CD8-positive, alpha-beta memory T cell (primary cell): ENCODE measurements at regions not wholly inside any gene's neighbourhood (a gene's known extent, or its start where the extent isn't known, plus 50 kb on each side); places are given as distances from the start of the nearest gene placed in this dataset.

Source experiments
- CTCF ChIA-PET: fragments of 350-600 bp; sonication (Branson Sonifier 250); formaldehyde crosslinking; loops from one replicate; lab custom pipeline; 2021; ENCODE audit warnings: antibody characterized with exemption; lab: Charles Lee
- POLR2A ChIA-PET: fragments of 350-600 bp; sonication (Branson Sonifier 250); formaldehyde crosslinking; loops from one replicate; lab custom pipeline; 2021; ENCODE audit warnings: antibody characterized with exemption; lab: Charles Lee
- DNase-seq, 5 donors: peaks; one replicate each; pipeline versions ENCODE4 v3.0.0 to v3.0.0-alpha.2; 2020 to 2022; ENCODE audit warnings: mixed read lengths in 1 of 5
- H3K27ac ChIP-seq: one replicate; pipeline ENCODE4 v1.7.0; 2013; ENCODE audit warnings: low read depth, mild to moderate bottlenecking, low read length, moderate library complexity
- H3K27me3 ChIP-seq: 2 replicates; pipeline ENCODE4 v1.7.0; 2013; ENCODE audit warnings: low read length, mild to moderate bottlenecking; ENCODE audit not compliant: insufficient read depth, poor library complexity, severe bottlenecking
- H3K36me3 ChIP-seq: 2 replicates; pipeline ENCODE4 v1.7.0; 2013; ENCODE audit warnings: mild to moderate bottlenecking, low read length, moderate library complexity; ENCODE audit not compliant: insufficient read depth
- H3K4me1 ChIP-seq: 2 replicates; pipeline ENCODE4 v1.7.0; 2013; ENCODE audit warnings: mild to moderate bottlenecking, low read length, moderate library complexity; ENCODE audit not compliant: insufficient read depth
- H3K4me3 ChIP-seq: 2 replicates; pipeline ENCODE4 v1.7.0; 2013; ENCODE audit warnings: mild to moderate bottlenecking, low read length
- H3K9me3 ChIP-seq: 2 replicates; pipeline ENCODE4 v1.7.0; 2013; ENCODE audit warnings: mild to moderate bottlenecking, low read length
- H3K27ac Mint-ChIP-seq, 8 donors: one replicate each; pipeline ENCODE4 v1.8.0; 2020 to 2021; ENCODE audit warnings: mixed read lengths in 8 of 8, mild to moderate bottlenecking in 6 of 8, inconsistent platforms in 3 of 8, moderate library complexity in 3 of 8
- H3K27me3 Mint-ChIP-seq, 2 donors: one replicate each; pipeline ENCODE4 v1.8.0; 2020 to 2021; ENCODE audit warnings: mixed read lengths in 2 of 2, mild to moderate bottlenecking in 1 of 2, moderate library complexity in 1 of 2
- H3K36me3 Mint-ChIP-seq, 3 donors: one replicate each; pipeline ENCODE4 v1.8.0; 2020 to 2021; ENCODE audit warnings: mixed read lengths in 3 of 3, inconsistent platforms in 1 of 3, mild to moderate bottlenecking in 1 of 3
- H3K4me1 Mint-ChIP-seq, 3 donors: one replicate each; pipeline ENCODE4 v1.8.0; 2020 to 2021; ENCODE audit warnings: mixed read lengths in 3 of 3, inconsistent platforms in 1 of 3, mild to moderate bottlenecking in 1 of 3
- H3K4me3 Mint-ChIP-seq, 7 donors: one replicate each; pipeline ENCODE4 v1.8.0; 2020 to 2021; ENCODE audit warnings: mixed read lengths in 7 of 7, mild to moderate bottlenecking in 6 of 7, moderate library complexity in 4 of 7, inconsistent platforms in 2 of 7
- H3K9me3 Mint-ChIP-seq, 5 donors: one replicate each; pipeline ENCODE4 v1.8.0; 2020 to 2022; ENCODE audit warnings: mixed read lengths in 5 of 5, mild to moderate bottlenecking in 3 of 5, moderate library complexity in 2 of 5, inconsistent platforms in 1 of 5

- peaks cover 1 to 3% of the 10 kb centered on the region in 2 donors for H3K27me3 Mint-ChIP-seq
- Histone ChIP-seq H3K27ac (no peak overlapping the region), H3K9me3 (no peaks in the 10 kb centered on the region), H3K4me3 (no peak overlapping the region), H3K36me3 (no peaks in the 10 kb centered on the region), H3K27me3 (no peaks in the 10 kb centered on the region), H3K4me1 (no peaks in the 10 kb centered on the region)
- no peaks in the 10 kb centered on the region for H3K4me1 Mint-ChIP-seq
- no peak overlapping the region for H3K27ac Mint-ChIP-seq
- DNase-seq: no peak
- H3K9me3 Mint-ChIP-seq: no peaks in the 10 kb centered on the region
- no peak overlapping the region for H3K4me3 Mint-ChIP-seq
- CTCF ChIA-PET: no interaction called here
- H3K36me3 Mint-ChIP-seq: peaks cover 0 to 6% (median 0%) of the 10 kb centered on the region in 3 donors
- POLR2A ChIA-PET: no interaction called here
These were observed 289.7 kb downstream of the CDK5RAP2 start for GRCh38 chr9:120289990-120290975.

- H3K27me3 Mint-ChIP-seq: peaks cover 1 to 3% of the 10 kb centered on the region in 2 donors
- H3K27ac Mint-ChIP-seq: no peak overlapping the region
- H3K4me1 Mint-ChIP-seq: no peaks in the 10 kb centered on the region
- H3K36me3 Mint-ChIP-seq: peaks cover 0 to 6% (median 0%) of the 10 kb centered on the region in 3 donors
- Histone ChIP-seq H3K4me3 (no peak overlapping the region), H3K9me3 (no peaks in the 10 kb centered on the region), H3K4me1 (no peaks in the 10 kb centered on the region), H3K27me3 (no peaks in the 10 kb centered on the region), H3K36me3 (no peaks in the 10 kb centered on the region), H3K27ac (no peak overlapping the region)
- no peak overlapping the region for H3K4me3 Mint-ChIP-seq
- POLR2A ChIA-PET: no interaction called here
- no peaks in the 10 kb centered on the region for H3K9me3 Mint-ChIP-seq
- CTCF ChIA-PET: no interaction called here
- DNase-seq: no peak
These were observed 290.9 kb downstream of the CDK5RAP2 start for GRCh38 chr9:120289098-120289497.

GRCh38 chr9:120286530-120286929, 293.4 kb downstream of the CDK5RAP2 start:
- ChIA-PET CTCF (no interaction called here), POLR2A (no interaction called here)
- no peaks in the 10 kb centered on the region for H3K4me1 Mint-ChIP-seq
- H3K27ac ChIP-seq: no peak overlapping the region
- DNase-seq: no peak
- no peaks in the 10 kb centered on the region for H3K9me3 Mint-ChIP-seq
- peaks cover 0 to 6% (median 0%) of the 10 kb centered on the region in 3 donors for H3K36me3 Mint-ChIP-seq
- H3K4me3 Mint-ChIP-seq: peak overlapping the region in 1 of 7 donors; percentile 4
- H3K4me1 ChIP-seq: no peaks in the 10 kb centered on the region
- H3K27me3 ChIP-seq: no peaks in the 10 kb centered on the region
- H3K4me3 ChIP-seq: no peak overlapping the region
- no peak overlapping the region for H3K27ac Mint-ChIP-seq
- no peaks in the 10 kb centered on the region for H3K9me3 ChIP-seq
- no peaks in the 10 kb centered on the region for H3K36me3 ChIP-seq
- H3K27me3 Mint-ChIP-seq: peaks cover 1 to 3% of the 10 kb centered on the region in 2 donors

- H3K27me3 ChIP-seq: no peaks in the 10 kb centered on the region
- H3K9me3 Mint-ChIP-seq: no peaks in the 10 kb centered on the region
- peaks cover 5% of the 10 kb centered on the region in 2 donors for H3K27me3 Mint-ChIP-seq
- no peak overlapping the region for H3K4me3 Mint-ChIP-seq
- no peak overlapping the region for H3K27ac ChIP-seq
- no peak overlapping the region for H3K4me3 ChIP-seq
- no peaks in the 10 kb centered on the region for H3K4me1 ChIP-seq
- ChIA-PET CTCF (no interaction called here), POLR2A (no interaction called here)
- H3K36me3 ChIP-seq: no peaks in the 10 kb centered on the region
- no peaks in the 10 kb centered on the region for H3K36me3 Mint-ChIP-seq
- H3K27ac Mint-ChIP-seq: no peak overlapping the region
- H3K9me3 ChIP-seq: no peaks in the 10 kb centered on the region
- DNase-seq: no peak
- H3K4me1 Mint-ChIP-seq: no peaks in the 10 kb centered on the region
These were observed 295.1 kb downstream of the CDK5RAP2 start for GRCh38 chr9:120284821-120285220.

GRCh38 chr9:120281665-120282064, 298.3 kb downstream of the CDK5RAP2 start:
- ChIA-PET CTCF (no interaction called here), POLR2A (no interaction called here)
- peaks cover 0 to 11% (median 7%) of the 10 kb centered on the region in 5 donors for H3K9me3 Mint-ChIP-seq
- Histone ChIP-seq H3K9me3 (no peaks in the 10 kb centered on the region), H3K27me3 (no peaks in the 10 kb centered on the region), H3K36me3 (no peaks in the 10 kb centered on the region), H3K4me1 (no peaks in the 10 kb centered on the region), H3K4me3 (no peak overlapping the region), H3K27ac (no peak overlapping the region)
- H3K4me3 Mint-ChIP-seq: no peak overlapping the region
- H3K4me1 Mint-ChIP-seq: no peaks in the 10 kb centered on the region
- peaks cover 0 to 13% (median 0%) of the 10 kb centered on the region in 3 donors for H3K36me3 Mint-ChIP-seq
- peaks cover 11 to 15% of the 10 kb centered on the region in 2 donors for H3K27me3 Mint-ChIP-seq
- H3K27ac Mint-ChIP-seq: no peak overlapping the region
- DNase-seq: no peak

- H3K9me3 Mint-ChIP-seq: peaks cover 0 to 19% (median 18%) of the 10 kb centered on the region in 5 donors
These were observed 312.0 kb downstream of the CDK5RAP2 start for GRCh38 chr9:120267929-120268328.

GRCh38 chr9:120265791-120266190, 314.2 kb downstream of the CDK5RAP2 start:
- no peaks in the 10 kb centered on the region for H3K27me3 ChIP-seq
- no peaks in the 10 kb centered on the region for H3K36me3 ChIP-seq
- no peak overlapping the region for H3K27ac ChIP-seq
- Mint-ChIP-seq H3K4me1 (no peaks in the 10 kb centered on the region), H3K27me3 (peaks cover 0 to 2% of the 10 kb centered on the region in 2 donors), H3K9me3 (peaks cover 0 to 13% (median 5%) of the 10 kb centered on the region in 5 donors), H3K36me3 (no peaks in the 10 kb centered on the region), H3K4me3 (no peak overlapping the region), H3K27ac (no peak overlapping the region)
- H3K4me1 ChIP-seq: no peaks in the 10 kb centered on the region
- ChIA-PET CTCF (no interaction called here), POLR2A (no interaction called here)
- no peaks in the 10 kb centered on the region for H3K9me3 ChIP-seq
- no peak overlapping the region for H3K4me3 ChIP-seq
- no peak for DNase-seq

More at GRCh38 chr9:120267929-120268328, 312.0 kb downstream of the CDK5RAP2 start:
- no peak overlapping the region for H3K4me3 ChIP-seq
- no peaks in the 10 kb centered on the region for H3K4me1 Mint-ChIP-seq
- no peaks in the 10 kb centered on the region for H3K4me1 ChIP-seq
- H3K36me3 ChIP-seq: no peaks in the 10 kb centered on the region
- ChIA-PET POLR2A (no interaction called here), CTCF (no interaction called here)
- H3K27me3 ChIP-seq: no peaks in the 10 kb centered on the region
- DNase-seq: no peak
- peaks cover 0 to 5% (median 0%) of the 10 kb centered on the region in 3 donors for H3K36me3 Mint-ChIP-seq
- no peak overlapping the region for H3K27ac Mint-ChIP-seq
- no peak overlapping the region for H3K27ac ChIP-seq
- H3K4me3 Mint-ChIP-seq: no peak overlapping the region
- no peaks in the 10 kb centered on the region for H3K9me3 ChIP-seq
- peaks cover 0 to 2% of the 10 kb centered on the region in 2 donors for H3K27me3 Mint-ChIP-seq

- CTCF ChIA-PET: no interaction called here
These were observed 315.4 kb downstream of the CDK5RAP2 start for GRCh38 chr9:120264528-120264927.

More at GRCh38 chr9:120264528-120264927, 315.4 kb downstream of the CDK5RAP2 start:
- Histone ChIP-seq H3K4me3 (no peak overlapping the region), H3K9me3 (no peaks in the 10 kb centered on the region), H3K27me3 (no peaks in the 10 kb centered on the region), H3K27ac (no peak overlapping the region), H3K4me1 (no peaks in the 10 kb centered on the region), H3K36me3 (no peaks in the 10 kb centered on the region)
- Mint-ChIP-seq H3K27me3 (peaks cover 0 to 3% of the 10 kb centered on the region in 2 donors), H3K27ac (no peak overlapping the region), H3K4me1 (no peaks in the 10 kb centered on the region), H3K4me3 (no peak overlapping the region), H3K9me3 (peaks cover 0 to 7% (median 2%) of the 10 kb centered on the region in 5 donors), H3K36me3 (no peaks in the 10 kb centered on the region)
- POLR2A ChIA-PET: no interaction called here
- DNase-seq: no peak
